Activated T-cell treated with anti-CD3 and anti-CD28 coated beads, Interleukin-2, amount 50 U/mL, for 1 hour (primary cell): ENCODE measurements at regions not wholly inside any gene's neighbourhood (a gene's known extent, or its start where the extent isn't known, plus 50 kb on each side); places are given as distances from the start of the nearest gene placed in this dataset.

Experiments
- DNase-seq: peaks from one replicate; pipeline ENCODE4 v3.0.0-alpha.2; 2020

- DNase-seq: no peak
Observed at GRCh38 chr12:111221062-111222026, 147.6 kb downstream of the PHETA1 start.

DNA sequence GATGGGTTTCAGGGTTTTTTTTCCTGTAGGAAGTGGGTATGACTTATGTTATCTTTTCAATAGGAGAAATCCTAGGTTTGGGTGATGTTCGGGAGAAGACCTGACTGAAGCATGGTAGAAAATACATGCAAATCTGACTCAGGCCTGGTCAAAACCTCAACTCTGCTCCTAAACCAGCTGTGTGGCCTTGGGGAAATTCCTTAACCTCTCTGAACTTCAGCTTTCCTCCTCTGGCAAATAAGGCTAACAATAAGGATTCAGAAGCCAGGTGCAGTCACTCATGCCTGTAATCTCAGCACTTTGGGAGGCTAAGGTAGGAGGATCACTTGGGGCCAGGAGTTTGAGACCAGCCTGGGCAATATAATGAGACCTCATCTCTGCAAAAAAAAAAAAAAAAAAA lies 148.5 kb downstream of the PHETA1 start:
- DNase-seq: no peak

DNA sequence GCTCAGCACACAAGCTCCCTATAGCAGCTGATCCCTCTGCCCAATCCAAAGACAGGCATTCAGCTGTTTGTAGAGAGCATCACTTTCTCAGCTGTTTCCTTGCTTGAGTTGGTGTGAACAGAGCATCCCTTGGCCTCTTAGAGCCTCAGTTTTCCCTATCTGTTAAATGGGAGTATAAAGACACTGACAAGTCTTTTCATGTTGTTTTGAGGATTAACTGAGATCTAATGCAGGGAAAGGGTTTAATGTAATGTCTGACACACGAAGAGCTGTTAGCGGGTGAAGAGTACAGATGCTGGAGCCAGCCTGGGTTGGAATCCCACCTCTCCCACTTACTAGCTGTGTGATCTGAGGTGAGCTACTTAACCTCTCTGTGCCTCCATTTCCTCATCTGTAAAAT lies 149.5 kb downstream of the PHETA1 start:
- no peak for DNase-seq

- DNase-seq: no peak
Observed at GRCh38 chr12:111218499-111218898, 150.4 kb downstream of the PHETA1 start.

DNA sequence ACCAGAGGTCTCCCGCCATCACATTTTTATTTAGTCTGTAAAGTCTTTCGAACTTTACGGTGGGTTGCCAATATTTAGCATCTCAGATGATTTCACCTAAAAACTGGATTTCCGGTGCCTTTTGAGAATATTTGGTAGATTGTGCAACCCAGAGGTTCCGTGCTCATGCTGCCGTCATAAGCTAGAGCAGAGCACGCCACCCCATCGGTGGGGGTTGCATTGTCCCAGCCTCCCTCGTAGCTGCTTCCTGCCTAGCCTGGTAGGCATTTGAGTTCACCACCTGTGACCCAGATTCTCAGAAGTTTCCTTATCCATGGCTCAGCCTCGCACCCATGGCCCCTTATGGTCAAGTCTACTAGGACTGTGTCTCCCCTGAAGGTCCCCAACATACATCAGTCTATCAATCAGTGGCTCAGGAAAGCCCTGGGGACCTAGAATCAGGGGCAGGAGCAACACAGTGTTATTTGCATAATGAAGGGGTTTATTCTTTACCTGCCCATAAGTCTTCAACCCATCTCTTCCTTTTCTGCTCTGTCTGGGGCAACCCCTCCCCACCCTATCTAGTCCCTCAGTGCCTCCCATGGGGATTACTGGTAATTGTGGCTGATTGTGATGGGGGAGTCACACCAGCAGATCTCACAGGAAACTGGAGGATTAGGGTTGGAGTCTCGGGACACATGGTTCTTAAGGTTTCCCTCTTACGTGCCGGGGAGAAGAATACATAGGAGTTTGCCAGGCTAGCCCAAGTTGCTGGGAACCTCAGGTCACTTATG lies 152.3 kb downstream of the PHETA1 start:
- DNase-seq: no peak

DNA sequence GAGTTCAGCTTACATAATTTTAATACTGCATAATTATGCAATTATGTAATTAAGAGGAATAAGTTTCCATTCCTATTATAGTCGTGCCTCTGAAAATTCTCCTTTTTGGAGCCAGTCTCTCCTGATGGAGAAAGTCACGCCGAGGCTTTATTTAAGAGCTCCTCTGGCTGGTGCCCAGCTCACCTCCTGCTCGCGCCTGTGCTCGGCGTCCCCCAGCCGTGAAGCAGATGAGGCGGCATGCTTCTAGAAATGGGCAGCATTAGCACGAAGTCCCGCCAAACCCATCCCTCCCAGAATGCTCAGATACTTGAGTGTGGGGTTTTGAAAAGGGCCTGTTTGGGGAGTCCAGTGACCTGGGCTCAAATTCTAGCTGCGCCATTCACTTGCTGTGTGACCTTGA lies 153.0 kb downstream of the PHETA1 start:
- DNase-seq: no peak

DNA sequence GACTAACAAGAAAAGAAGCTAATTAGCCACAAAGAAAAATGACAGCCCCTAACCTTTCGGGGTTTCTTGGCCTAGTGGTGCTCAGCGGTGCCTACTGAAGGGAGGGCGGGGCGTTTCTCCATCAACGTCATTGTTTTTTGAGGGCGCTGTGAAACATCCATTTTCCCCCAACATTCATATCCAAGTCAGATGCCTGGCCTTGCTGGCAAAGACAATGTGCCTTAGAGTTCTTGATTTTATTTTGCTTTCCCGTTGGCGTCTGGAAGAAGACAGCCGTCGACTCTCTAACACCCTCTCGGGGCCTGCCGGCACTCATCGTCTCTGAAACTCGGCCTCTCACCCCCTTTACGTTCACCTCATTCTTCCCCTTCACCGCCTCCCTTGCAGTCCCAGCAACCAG lies 154.5 kb downstream of the PHETA1 start:
- DNase-seq: no peak

- no peak for DNase-seq
Observed at GRCh38 chr12:111213561-111213960, 155.3 kb downstream of the PHETA1 start.

GRCh38 chr12:111212814-111213456 lies 156.0 kb downstream of the PHETA1 start:
- DNase-seq: no peak

DNA sequence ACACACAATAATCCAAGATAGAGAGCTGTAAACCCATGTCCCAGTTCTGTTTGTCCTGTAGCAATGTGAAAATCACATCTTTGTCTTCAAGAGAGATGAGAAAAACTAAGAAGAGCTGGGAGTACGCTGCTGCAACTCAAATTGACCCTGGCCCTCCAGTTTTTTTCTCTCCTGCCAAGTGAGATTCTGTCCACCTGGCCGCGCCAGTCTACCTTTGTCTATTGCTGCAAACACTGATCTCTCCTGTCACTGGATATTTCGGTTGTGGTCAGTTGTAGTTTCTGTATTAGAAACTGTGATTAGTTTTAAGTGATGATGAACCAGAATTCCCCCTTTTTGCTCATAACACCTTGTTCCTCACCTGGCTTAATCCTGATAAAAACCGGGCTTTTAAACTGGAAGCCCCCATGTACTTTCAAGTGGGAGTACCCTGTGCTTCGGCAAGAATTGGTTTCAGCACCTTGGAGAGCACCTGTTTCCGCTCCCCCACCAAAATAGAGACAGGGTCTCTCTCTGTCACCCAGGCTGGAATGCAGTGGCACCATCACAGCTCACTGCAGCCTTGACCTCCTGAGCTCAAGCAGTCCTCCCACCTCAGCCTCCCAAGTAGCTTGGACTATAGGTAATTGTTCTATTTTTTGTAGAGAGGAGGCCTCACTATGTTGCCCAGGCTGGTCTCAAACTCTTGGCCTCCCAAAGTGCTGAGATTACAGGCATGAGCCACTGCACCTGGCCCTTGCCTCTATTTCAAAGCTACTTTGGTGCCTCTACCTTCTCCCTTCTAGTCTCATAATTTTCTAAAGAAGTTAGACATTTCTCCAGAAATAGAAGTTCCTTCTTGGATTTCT lies 156.8 kb downstream of the PHETA1 start:
- DNase-seq: no peak

- DNase-seq: no peak
Observed at GRCh38 chr12:111209811-111210210, 159.1 kb downstream of the PHETA1 start.

DNA sequence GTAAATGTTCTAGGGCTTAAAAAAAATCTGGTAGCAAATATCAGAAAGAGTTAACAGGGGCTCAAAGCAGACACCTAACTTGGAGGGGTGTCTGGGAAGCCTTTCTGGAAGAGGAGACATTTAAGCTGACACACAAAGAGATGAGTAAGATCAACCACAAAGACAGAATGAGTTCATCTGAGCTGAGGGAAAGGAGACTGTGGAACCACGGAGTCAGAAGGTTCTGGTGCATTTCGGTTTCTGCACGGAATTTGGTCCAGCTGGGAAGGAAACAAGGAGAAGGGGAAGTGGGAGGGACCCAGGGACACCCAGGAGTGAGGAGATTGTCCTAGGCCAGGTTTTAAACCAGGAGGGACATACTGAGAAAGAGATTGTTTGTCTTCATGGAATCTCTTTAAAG lies 161.1 kb downstream of the PHETA1 start:
- DNase-seq: no peak

- no peak for DNase-seq
Observed at GRCh38 chr12:111204788-111205241, 164.1 kb downstream of the PHETA1 start.

DNA sequence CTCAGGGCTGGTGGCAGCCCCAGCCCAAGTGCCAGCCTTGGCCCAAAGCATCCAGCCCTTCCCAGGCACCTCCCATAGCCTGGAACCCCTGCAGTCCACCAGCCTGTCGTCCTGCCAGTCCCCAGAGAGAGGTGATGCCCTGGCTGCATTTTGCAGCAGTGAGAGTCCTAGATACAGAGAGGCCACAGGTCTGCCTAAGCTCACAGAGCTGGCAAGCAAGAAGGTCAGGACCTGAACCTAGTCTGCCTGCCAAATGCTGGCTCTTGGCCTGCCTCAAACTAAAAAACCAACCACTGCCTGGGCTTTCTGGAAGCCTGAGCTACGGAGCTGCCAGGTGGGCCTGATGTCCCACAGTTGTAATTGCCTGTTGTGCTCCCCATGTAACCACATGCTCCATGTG lies 164.9 kb downstream of the PHETA1 start:
- DNase-seq: no peak

GRCh38 chr12:111203446-111203845 lies 165.4 kb downstream of the PHETA1 start:
- DNase-seq: no peak

GRCh38 chr12:111202237-111202915 lies 166.5 kb downstream of the PHETA1 start:
- no peak for DNase-seq

- no peak for DNase-seq
Observed at GRCh38 chr12:111201495-111202236, 167.2 kb downstream of the PHETA1 start.

DNA sequence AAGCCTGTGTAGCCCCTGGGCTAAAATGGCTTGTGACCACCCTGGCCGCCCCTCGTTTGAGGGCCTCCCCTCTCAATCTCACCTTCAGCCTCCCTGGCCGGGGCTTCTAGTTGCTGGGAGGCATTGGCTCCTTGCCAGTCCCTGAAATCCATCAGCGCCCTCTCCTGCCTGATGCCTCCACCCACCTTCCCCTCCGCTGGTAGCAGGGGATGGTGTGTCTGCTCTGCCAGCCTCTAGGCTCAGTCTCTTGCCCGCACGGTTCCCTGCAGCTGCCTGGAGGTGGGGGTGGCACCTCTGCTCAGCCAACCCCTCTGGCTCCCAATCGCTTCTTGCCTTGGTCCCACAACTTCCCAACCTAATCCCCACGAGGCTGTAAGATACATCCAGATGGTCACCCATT lies 167.9 kb downstream of the PHETA1 start:
- DNase-seq: no peak

DNA sequence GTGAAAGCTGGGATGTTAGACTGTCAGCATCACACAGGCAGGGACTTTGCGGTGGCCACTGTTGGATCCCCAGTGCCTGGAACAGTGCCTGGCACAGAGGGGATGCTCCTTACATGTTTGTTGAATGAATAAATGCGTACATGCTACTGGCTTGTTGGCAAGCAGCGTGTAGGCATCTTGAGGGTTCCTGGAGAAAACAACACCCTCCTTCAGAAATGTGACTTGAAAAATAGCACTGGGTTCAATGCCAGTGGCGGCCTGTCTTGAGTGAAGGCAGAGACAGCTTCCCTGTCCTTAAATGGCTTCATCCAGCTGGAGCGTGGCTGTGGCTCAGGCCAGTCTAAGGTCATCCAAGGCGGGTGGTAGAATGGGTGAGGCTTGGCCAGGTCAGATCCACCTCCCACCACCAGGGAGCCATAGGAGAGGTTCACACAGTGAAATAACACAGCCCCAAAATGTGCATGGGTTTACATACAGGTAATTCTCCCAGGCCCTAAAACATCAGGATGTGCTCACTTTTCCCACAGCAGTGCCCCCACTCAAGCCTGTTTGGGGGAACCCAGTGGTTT lies 171.4 kb downstream of the PHETA1 start:
- DNase-seq: no peak

- no peak for DNase-seq
Observed at GRCh38 chr12:111196532-111196931, 172.4 kb downstream of the PHETA1 start.

- no peak for DNase-seq
Observed at GRCh38 chr12:111195316-111195715, 173.6 kb downstream of the PHETA1 start.
